Heart right ventricle (tissue), 16 donors: ENCODE measurements at regions not wholly inside any gene's neighbourhood (a gene's known extent, or its start where the extent isn't known, plus 50 kb on each side); places are given as distances from the start of the nearest gene placed in this dataset.

Experiments
- ATAC-seq, 8 donors: fragments of 200-7000 bp; cut with Tn5 transposase; one replicate each; pipeline ENCODE4 v1.9.1; 2020; ENCODE audit warnings: mild to moderate bottlenecking in 8 of 8, moderate library complexity in 8 of 8, moderate number of reproducible peaks in 1 of 8
- DNase-seq, 2 donors: peaks; one replicate each; pipeline ENCODE4 v3.0.0-alpha.2; 2020
- H3K27ac ChIP-seq, 10 donors: fragments of 200-600 bp; sonication (generic) in 2 of 10; one replicate each; pipeline versions ENCODE4 v1.5.0 to v1.8.0; 2020 to 2022; ENCODE audit warnings: mild to moderate bottlenecking in 3 of 10
- H3K27me3 ChIP-seq, 7 donors: fragments of 200-600 bp; one replicate each; pipeline ENCODE4 v1.8.0; 2021 to 2022; ENCODE audit warnings: mild to moderate bottlenecking in 2 of 7
- H3K36me3 ChIP-seq, 9 donors: fragments of 200-600 bp; sonication (generic) in 1 of 9; one replicate each; pipeline versions ENCODE4 v1.5.0 to v1.8.0; 2020 to 2022; ENCODE audit warnings: mild to moderate bottlenecking in 2 of 9
- H3K4me1 ChIP-seq, 9 donors: fragments of 200-600 bp; sonication (generic) in 1 of 9; one replicate each; pipeline versions ENCODE4 v1.5.0 to v1.8.0; 2020 to 2022; ENCODE audit warnings: mild to moderate bottlenecking in 4 of 9
- H3K4me3 ChIP-seq, 10 donors: fragments of 200-600 bp; sonication (generic) in 2 of 10; one replicate each; pipeline versions ENCODE4 v1.5.0 to v1.8.0; 2020 to 2022; ENCODE audit warnings: mild to moderate bottlenecking in 7 of 10, moderate library complexity in 2 of 10
- H3K9me3 ChIP-seq, 11 donors: fragments of 200-600 bp in 10 of 11; sonication (generic) in 2 of 11; one replicate each; pipeline versions ENCODE4 v1.5.0 to v1.8.0; 2013 to 2022; ENCODE audit warnings: mild to moderate bottlenecking in 2 of 11, control low read depth in 1 of 11, moderate library complexity in 1 of 11
- whole genome bisulfite sequencing, 2 donors: extraction: QIAGEN DNeasy Blood & Tissue Kit; methylation state at CpG; one replicate each; pipeline ENCODE4 v1.1.7; 2013; ENCODE audit warnings: inconsistent platforms in 1 of 2; 5-methylcytosine and 5-hydroxymethylcytosine counted together
- intact Hi-C, 10 donors: fragments of 100-400 bp; cut with DNase I; formaldehyde crosslinking; loops; one replicate each; pipeline versions ENCODE4 v1.11.1 to v1.14.2; 2022
- TF ChIP-seq, protein P1 (sequence below), 9 donors: fragments of 200-600 bp; sonication (generic) in 2 of 9; IDR thresholded peaks; one replicate each; pipeline versions ENCODE4 v1.5.0 to v1.8.0; 2021 to 2022; ENCODE audit warnings: antibody characterized with exemption in 9 of 9, mild to moderate bottlenecking in 5 of 9, moderate library complexity in 1 of 9
- donor health status: Arrhythmogenic right ventricular cardiomyopathy.
- donor health status: ischemic (EF 13 %, LVEDD 7.1; RV severe dilation, severe dysfunction).
- donor health status: healthy with polysubstance abuse.
- donor health status: DM: no; HTN: yes; CAD: no.
- donor health status: DM: no; HTN: no; CAD: no.
- donor health status: ischemic (EF 25% LVEDD 6.9; RV normal size, moderate dysfunction).
- donor health status: ischemic (EF 25% LVEDD 5.7; RV mildly dilated, moderate dysfunction).
- donor health status: healthy.
- donor health status: DM: yes; HTN: yes; CAD: no.
- donor health status: Ischemic cardiomyopathy.
- donor health status: ischemic (EF 35%, LVEDD 5.7; RV mildly dilated, moderate dysfunction).
- donor health status: nonischemic (EF 11% LVEDD 7.7; RV severe dilation, severe dysfunction).
- donor health status: DM: yes; HTN: yes; CAD: no.
- donor health status: PGD.
- donor health status: ischemic (EF 29% LVEDD 5.4; RV normal size, mild dysfunction).
- donor health status: nonischemic (EF 23%, LVEDD 6.1; RV moderate dilation, normal function).

DNA sequence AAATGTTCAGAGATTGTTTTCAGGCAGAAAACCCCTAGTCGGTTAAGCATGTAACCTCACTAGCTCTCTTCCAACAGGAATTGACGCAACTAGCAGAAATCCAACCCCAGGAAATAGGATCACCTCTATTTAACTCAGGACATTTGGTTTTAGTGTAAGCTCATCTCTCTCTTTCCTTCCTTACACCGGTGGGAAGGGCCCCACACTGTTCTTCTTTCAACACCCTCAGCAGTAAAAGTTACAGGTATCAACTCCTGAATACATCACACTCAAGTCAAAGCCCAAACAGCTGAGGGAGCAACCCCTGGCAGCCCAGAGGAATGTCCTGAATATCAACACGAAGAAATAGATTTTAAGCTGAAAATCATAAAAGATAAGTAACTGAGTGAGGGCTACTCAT is 191.2 kb upstream of the KIF2B start:
- ATAC-seq: no peak
- H3K9me3 ChIP-seq: no peaks in the 10 kb centered on the region
- no peaks in the 10 kb centered on the region for H3K4me1 ChIP-seq
- H3K27ac ChIP-seq: no peak overlapping the region
- no peaks in the 10 kb centered on the region for H3K36me3 ChIP-seq
- no peaks in the 10 kb centered on the region for H3K27me3 ChIP-seq
- 47 to 55% methylated on average over 4 of the region's 4 CpGs for WGBS, 2 donors
- TF ChIP-seq, protein P1, sequence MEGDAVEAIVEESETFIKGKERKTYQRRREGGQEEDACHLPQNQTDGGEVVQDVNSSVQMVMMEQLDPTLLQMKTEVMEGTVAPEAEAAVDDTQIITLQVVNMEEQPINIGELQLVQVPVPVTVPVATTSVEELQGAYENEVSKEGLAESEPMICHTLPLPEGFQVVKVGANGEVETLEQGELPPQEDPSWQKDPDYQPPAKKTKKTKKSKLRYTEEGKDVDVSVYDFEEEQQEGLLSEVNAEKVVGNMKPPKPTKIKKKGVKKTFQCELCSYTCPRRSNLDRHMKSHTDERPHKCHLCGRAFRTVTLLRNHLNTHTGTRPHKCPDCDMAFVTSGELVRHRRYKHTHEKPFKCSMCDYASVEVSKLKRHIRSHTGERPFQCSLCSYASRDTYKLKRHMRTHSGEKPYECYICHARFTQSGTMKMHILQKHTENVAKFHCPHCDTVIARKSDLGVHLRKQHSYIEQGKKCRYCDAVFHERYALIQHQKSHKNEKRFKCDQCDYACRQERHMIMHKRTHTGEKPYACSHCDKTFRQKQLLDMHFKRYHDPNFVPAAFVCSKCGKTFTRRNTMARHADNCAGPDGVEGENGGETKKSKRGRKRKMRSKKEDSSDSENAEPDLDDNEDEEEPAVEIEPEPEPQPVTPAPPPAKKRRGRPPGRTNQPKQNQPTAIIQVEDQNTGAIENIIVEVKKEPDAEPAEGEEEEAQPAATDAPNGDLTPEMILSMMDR (IDR thresholded peaks at IDR 0.05): no peak
- no peak for DNase-seq
- H3K4me3 ChIP-seq: no peak overlapping the region
- intact Hi-C loops: no loop called here

DNA sequence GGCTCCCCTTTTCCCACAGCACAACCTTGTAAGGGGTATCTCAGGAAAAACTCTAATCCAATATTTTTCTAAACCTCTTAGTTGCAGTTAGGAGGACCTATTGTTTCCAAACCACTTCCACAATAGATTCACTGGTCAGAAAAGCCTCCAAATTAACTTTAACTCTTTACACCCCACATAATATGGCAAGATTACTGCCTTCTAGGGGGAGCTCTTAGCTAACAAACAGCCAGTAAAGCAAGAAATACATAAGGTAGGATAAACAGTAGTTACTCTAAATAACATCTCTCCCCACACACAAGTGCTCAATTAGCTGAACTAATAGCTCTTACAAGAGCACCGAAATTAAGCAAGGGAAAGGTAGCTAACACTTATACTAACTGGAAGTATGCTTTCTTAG is 192.1 kb upstream of the KIF2B start:
- Histone ChIP-seq H3K4me1 (no peaks in the 10 kb centered on the region), H3K4me3 (no peak overlapping the region), H3K36me3 (no peaks in the 10 kb centered on the region), H3K27me3 (no peaks in the 10 kb centered on the region), H3K9me3 (no peaks in the 10 kb centered on the region), H3K27ac (no peak overlapping the region)
- WGBS, 2 donors: 64 to 76% methylated on average over 1 of the region's 1 CpG
- DNase-seq: no peak
- TF ChIP-seq, protein P1 (IDR thresholded peaks at IDR 0.05): no peak
- intact Hi-C loops: no loop called here
- no peak for ATAC-seq

DNA sequence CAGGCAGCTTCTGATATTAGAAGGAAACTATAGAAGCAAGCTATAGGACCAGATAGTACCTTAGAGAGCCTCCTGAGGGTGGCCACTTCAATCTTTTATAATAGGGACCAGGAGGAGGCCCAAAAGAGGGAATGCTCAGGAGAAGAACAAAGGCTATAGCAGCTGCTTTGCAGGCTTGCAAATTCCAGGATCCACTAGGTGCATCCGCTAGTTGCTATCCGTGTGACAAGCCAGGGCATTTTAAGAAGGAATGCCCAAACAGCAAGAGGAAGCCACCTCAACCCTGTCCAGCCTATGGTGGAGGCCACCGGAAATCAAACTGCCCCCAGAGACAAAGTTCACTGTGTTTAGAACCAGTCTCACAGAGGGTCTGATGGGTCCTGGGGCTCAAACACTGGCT is 192.6 kb upstream of the KIF2B start:
- ATAC-seq (no peak), DNase-seq (no peak)
- Histone ChIP-seq H3K4me1 (no peaks in the 10 kb centered on the region), H3K36me3 (no peaks in the 10 kb centered on the region), H3K4me3 (no peak overlapping the region), H3K27me3 (no peaks in the 10 kb centered on the region), H3K27ac (no peak overlapping the region), H3K9me3 (no peaks in the 10 kb centered on the region)
- intact Hi-C loops: no loop called here
- TF ChIP-seq, protein P1 (IDR thresholded peaks at IDR 0.05): no peak
- 65 to 79% methylated on average over 3 of the region's 3 CpGs for WGBS, 2 donors

DNA sequence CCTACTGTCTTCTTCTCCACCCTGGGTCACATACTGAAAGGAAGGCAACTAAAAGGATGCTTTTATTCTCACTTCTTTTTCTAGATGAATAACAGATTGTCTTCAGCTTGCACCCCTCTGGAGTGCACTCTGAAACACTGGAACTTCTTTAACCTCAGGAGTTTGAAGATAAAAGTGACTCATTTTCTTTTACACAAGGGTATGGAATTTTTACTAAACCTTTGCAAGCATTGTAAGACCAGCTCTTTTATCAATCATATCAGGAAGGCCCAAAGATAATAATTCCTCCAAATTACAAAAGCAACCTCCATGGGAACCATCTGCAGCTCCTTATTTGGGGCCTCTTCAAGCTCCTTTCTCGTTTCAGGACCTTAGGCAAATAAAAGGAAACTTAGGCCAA is 193.5 kb upstream of the KIF2B start:
- DNase-seq (no peak), ATAC-seq (no peak)
- intact Hi-C loops: no loop called here
- TF ChIP-seq, protein P1 (IDR thresholded peaks at IDR 0.05): no peak
- Histone ChIP-seq H3K4me3 (no peak overlapping the region), H3K9me3 (no peaks in the 10 kb centered on the region), H3K4me1 (no peaks in the 10 kb centered on the region), H3K27ac (no peak overlapping the region), H3K36me3 (no peaks in the 10 kb centered on the region), H3K27me3 (no peaks in the 10 kb centered on the region)
- 28 to 37% methylated on average over 1 of the region's 1 CpG for WGBS, 2 donors

DNA sequence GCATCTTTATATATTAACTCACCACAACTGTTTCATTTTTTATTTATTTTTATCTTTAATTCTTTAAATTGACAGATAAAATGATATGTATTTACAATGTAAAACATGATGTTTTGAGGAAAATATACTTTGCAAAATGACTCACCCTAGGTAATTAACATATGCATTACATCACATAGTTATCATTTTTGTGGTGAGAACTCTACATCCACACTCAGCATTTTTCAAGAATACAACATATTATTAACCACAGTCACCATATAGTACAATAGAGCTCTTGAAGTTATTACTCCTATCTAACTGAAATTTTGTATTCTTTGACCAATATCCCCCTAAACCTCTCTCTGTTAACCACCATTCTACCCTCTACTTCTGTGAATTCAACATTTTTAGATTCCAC is 194.7 kb upstream of the KIF2B start:
- Histone ChIP-seq H3K4me3 (no peak overlapping the region), H3K36me3 (no peaks in the 10 kb centered on the region), H3K27ac (no peak overlapping the region), H3K27me3 (no peaks in the 10 kb centered on the region), H3K4me1 (no peaks in the 10 kb centered on the region), H3K9me3 (no peaks in the 10 kb centered on the region)
- intact Hi-C loops: no loop called here
- no peak for ATAC-seq
- DNase-seq: no peak
- TF ChIP-seq, protein P1 (IDR thresholded peaks at IDR 0.05): no peak
